ENCODE measurements at regions not wholly inside any gene's neighbourhood (a gene's known extent, or its start where the extent isn't known, plus 50 kb on each side); places are given as distances from the start of the nearest gene placed in this dataset.
A peak's percentile ranks its signal among the peaks of the same experiment; 100 is the strongest.

DNA sequence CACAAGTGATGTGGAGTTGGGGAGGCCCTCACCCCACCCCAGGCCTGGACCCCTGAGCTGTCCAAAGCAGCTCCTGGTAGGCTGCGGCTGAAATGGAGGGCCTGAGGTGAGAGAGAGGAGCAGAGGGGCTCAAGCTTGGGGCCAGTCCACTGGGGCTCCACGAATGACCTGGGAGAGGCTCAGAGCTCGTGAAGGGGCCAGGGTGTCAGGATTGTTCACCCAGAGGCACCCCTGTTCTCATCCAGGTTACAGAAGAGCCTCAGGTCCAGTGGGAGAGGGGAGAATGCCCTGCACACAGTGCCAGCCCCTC lies 102.2 kb upstream of the RET start:
- no peak for DNase-seq

DNA sequence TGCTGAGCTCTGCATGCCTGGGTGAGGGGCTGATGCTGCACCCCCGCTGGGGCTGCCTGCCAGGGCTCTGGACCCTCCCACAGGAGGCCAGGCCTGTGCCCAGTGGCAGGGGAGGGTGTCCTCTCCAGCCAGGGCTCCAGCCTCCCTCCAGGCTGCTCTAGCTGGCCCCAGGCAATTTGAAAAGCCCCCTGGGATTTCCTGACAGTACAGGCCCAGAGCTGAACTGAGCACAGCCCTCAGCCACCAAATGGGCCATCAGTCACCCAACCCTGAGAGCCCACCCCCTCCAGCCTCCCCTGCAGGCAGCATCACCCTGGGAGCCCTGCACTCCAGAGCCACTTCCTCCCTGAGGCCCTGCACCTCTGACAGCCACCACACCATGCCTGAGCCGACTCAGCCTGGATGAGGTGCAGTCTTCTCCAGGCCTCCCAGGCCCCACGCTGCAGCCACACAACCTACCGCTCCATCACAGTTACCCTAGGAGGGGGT lies 101.8 kb upstream of the RET start:
- DNase-seq: no peak

DNA sequence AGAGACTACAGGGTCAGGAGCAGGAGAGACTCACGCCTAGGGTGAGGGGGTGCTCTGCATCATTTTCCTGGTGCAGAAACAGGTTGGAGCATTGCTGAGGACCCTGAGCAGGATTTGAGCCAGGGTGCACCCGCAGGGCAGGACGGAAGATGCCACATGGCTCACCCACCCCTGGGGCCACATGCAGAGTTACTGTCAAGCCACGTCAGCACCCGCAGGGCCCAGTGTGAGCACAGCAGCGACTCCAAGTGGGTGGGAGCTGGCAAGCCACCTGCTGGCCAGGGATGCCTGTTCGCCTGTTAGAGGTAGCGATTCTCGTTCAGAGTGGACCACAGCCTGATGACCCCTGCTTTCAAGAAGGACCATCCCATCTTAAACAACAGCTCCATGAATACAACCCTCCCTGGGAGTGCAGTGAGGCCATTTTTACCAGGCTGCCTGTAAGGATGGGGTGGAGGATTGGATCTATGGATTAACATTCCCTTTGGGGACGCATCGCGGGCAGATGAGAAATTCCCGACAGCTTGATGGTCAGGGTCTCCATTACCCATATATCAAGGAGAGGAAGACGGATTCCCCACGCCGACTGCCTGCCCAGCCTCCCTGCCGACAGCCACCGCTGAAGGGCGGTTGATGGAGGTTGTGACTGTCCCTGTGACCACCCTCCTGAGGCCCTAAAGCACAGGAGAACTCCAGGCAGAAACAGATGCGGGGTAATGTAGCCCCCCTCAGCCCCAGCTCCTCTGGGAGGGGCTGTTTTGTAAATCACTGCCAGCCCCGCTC lies 101.1 kb upstream of the RET start:
- DNase-seq: no peak

DNA sequence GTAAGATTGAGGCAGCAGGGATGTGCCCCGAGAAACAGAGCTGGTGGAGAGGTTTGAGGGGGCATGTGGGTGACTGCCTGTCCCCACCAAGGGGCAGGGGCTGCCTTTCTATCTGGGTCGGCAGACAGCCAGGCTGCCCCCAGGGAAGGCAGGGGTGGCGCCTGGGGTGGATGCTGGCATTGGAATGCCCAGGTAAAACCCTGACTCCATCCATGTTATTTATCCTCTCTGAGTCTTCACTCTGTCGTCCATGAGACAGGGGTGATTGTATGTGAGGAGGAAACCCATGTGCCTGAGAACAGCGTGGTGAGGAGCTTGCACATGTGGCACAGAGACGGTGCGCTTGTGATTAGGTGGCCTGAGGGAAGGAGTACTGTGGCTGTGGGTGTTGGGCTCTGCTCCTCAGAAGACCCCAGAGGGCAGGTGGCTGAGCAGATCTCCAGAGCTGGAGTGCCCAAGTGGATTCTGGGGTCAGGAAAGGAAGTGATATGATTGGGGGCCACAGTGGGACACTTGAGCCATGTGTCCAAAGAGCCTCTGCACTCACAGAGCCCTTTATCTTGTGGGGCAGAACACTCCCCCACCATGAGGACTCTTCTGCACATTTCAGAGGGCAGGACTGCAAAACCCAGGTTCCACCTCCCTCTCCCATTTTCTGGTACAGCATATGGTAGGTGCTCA lies 100.4 kb upstream of the RET start:
- no peak for DNase-seq

DNA sequence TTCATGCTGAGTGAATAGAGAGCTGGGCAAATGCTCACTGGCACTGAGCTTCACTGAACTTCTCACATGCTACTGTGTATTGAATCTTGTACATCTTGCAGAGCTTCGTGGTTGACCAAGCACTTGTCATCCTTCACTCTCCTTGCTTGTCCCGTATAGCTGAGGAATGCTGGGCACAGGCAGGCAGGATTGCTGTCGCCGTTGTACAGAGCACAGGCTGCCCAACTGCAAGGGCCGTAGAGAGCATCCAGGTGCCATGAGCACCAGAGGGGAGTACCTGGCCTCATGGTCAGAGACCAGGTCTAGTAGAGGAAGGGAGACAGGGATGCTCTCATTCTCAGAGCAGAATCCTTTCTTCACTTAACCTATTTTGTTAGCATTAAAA lies 99.8 kb upstream of the RET start:
- no peak for DNase-seq

DNA sequence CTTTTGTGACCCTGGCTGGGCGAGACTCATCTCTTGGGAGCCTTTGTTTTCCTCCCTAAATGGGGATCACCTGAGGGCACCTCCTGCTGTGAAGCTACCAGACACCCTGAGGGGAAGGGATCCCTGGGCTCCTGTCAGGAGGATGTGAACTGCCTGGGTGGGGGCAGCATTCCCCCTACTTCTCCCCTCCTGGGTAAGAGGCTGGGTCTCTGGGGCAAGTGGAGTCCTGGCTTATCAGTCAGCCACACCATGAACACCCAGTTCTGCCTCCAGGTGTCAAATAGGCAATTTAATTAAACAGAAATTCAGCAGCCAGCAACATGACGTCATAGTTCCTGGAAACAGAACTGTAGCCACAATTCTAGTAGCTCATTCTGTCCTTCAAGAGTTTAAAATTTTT lies 97.7 kb upstream of the RET start:
- no peak for DNase-seq

DNA sequence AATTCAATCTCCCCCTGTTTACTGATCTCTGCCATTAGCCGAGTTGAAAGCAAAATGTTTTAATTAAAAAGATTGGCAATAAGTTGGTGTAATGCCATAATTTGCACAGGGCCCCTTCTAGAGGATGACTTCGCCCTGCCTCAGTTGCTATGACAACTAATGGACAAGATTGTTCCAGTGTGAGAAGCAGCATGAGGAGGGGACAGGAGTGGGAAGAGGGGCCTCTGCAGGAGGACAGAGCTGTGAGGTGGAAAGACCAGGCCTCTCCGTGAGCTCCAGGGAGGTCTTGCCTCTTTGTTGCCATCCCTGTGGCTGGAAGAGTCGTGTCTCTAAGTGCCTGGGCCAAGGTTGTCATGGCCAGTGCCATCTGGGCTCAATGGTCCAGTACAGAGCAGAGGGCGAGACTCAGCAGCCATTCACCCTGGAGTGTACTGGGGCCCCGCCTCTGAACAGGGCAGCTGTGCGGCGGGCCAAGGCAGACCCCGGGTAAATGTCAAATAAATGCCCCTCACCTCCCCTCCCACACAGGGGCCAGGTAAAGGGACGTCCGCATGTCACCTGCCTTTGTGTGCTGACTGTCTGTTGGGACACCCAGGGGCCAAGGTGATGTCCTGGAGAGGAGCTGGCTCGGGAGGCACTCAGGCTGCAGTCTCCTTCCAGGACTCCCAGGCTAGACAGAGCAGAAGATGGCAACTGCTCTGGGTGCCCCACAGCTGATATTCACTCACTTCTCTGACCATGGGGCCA lies 97.0 kb upstream of the RET start:
- peak; percentile 8 for DNase-seq

DNA sequence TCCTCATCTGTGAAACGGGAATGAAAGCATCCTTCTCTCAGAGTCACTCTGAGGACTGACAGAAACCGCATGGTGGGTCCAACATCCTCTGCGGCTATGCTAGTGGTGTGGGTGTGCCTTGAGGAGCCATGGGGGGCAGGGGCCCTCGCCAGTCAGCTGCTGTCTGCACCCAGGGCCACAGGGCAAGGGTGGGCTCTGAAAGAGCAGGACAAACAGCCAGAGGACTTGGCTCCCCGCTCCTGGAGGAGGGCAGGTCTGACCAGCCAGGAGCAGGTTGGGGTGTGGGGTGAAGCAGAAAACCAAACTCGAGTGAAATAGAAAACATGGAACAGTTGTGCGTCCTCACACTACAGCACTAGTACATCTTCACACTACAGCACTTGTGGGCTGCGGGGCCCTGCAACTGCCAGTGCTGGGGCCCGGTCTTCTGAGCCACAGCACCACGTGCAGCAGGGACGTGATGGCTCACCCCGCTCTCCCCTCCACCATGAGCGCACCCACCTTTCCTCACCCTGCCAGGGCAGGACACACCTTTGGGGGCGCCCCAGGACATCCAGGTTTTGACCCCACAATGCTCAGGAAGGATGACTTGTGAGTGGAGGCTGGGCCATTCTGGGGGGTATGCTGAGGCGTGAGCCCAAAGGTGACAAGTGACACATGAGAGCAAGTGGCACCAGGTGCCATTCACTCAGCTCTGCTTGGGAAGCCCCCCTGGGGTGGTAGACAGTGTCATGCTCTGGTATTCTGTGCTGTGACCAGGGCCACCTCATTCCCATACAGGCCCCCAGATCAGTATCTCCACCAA lies 96.1 kb upstream of the RET start:
- no peak for DNase-seq

DNA sequence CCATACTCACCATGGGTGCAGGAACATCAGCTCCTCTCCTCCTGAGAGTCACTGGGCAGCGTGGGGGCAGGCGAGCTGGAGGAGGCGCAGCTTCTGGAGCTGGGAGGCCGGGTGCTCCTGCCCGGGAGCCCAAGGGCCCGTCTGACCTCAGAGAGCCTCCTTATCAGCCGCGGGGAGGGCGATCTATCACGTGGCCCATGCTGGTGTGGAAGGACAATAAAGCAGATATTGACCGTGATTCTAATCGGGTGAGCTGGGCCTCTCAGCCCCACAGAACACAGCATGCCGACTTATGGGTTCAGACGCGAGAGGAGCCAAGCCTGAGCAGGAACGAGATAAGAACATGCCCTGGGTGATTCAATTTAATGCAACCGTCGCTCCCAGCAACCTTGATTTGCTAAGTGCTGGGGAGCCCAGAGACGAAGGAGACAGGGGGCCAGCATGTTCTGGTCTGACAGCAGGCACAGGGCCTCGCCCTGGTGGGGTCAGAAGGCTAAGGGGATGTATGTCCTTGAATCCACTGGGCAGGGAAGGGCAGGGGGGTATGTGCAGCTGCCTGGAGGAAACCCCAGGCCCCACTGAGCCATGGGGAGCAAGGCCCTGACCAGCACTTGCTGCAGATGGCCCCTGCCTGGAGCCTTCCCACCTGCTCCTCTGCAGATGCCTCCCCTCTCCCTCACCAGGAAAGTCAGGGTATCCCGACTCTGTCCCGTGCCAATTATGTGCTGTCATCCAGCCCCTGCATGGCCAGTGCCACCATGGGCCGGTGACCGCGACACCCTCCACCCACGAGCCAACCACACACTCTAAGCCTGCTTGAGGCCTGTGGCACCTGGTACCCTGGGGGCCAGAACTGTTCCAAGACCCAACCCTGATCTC lies 95.3 kb upstream of the RET start:
- no peak for DNase-seq

DNA sequence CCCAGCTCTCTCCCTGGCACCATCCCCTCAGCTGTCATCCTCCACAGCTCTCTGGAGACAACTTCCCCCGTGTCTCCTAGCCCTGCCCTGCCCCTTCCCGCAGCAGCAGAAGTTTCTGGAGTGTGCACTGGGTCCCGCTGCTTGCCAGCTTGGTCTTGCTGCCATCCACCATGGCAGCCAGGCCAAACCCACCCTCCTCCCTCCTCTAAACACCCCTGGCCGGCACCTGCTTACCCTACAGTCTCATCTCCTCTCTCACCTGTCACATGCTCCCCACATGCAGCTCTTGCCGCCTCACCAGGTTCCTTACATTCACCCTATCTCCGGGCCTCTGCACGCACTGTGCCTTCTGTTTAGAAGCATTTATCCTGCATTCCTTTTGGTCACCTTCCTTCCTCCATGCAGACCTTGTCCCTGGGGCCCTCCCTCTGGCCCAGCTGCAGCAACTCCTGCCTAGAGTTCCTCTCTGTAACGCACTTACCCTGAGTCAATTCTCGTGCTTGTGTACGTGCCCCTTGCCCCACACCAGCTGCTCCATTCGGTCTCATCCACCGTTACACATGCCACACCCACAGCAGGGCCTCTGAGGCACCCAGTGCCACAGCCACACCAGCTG lies 93.9 kb upstream of the RET start:
- no peak for DNase-seq

DNA sequence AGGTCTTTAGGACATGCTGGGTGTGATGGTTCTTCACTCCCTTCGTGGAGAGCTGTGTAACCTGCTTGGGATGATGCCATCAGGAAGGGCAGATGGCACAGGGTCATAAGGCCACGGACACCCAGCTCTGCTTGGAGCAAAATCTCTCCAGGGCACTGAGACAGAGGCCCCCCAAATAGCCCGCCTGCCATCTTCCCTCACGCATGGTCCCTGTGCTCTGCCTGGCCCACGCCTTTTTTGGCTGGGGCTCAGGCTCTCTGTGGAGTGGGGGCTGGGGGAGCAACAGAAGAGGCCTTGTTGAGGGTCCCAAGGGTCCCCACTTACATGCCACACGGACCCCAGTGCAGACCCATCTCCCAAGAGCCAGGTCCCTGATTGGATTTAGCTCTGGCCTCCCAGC lies 93.3 kb upstream of the RET start:
- DNase-seq: no peak

DNA sequence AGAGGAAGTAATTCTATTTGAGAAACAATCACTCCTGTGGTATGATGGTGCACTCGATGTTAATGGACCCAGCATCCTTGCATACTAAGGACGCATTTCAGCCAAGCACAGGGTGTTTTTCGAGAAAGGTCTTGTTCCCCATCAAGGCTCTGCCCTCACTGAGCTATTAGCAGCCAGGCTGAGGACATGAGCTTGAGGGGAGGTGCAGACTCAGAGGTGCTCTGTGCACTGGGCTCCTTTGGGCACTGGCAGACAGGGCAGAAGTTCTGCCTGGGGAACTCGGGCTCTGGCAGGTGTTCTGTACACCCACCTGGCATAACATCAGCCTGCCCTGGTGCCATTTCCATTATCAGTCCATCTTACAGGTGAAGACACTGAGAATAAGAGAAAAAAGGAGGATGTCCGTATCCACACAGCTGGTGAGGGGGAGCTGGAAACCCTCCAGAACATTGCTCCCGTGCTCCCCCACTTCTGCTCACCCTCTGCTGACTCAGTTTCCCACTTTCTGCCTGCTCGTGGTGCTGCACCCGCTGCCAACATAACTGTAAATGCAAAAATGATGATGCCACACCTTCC lies 92.7 kb upstream of the RET start:
- no peak for DNase-seq

DNA sequence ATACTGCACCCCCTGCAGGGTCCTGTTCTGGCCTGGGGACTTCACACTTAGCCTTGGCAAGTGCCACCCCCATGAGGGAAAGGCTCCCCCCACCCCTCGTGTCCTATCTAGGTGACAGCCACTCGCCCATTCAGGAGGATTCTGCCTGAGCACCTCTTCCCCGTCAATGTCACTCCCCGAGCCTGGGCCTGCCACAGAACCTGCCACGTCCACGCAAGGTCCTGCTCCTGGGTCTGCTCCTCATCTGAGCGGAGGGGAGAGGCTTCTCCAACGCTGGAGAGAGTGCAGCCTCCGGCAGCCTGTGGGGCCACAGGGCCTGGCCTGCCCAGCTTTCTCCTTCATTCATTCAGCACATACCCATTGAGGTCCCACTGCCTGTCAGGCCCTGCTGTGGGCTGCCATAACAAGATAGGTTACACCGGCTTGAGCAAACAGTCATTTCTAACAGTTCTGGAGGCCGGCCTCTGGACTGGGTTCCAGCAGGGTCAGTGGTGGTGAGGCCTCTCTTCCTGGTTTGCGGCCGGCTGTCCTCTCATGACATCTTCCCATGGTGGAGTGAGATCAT lies 92.0 kb upstream of the RET start:
- no peak for DNase-seq

DNA sequence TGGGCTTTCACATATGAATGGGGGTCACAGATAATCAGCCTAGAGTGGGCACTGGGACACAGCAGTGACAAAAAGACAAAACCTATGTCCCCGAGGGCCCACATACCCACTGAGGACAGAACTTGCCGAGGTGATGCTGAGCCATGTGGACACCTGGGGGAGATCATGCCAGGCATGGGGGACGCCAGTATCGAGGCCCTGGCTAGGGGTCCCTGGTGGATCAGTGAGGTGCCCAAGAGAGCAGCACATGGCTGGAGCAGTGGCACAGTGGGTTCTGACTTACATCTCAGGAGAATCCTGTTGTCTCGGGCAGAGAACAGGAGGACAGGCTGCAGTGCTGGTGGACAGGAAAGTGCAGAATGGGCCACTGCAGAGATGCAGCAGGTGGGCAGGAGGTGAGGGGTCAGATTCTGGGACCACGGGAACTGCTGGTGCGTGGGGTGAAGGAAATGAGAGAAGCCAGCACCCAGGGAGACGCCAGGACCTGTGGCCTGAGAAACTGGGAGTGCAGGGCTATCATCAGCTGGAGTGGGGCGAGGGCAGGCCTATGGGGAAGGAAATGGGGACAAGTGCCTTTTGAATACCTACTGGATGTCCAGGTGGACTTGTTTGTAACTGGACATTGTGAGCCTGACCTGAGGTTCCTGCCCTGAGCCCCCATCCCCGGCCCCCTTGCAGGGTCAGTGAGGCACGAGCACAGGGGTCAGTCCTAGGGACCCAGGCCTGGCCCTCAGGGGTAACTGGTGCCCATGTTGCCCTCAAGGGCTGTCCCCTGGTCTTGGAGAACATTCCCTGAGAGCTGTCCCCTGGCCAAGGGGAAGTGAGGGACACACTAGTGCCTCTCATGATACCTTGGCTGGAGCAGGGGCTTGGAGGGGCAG lies 91.2 kb upstream of the RET start:
- no peak for DNase-seq

DNA sequence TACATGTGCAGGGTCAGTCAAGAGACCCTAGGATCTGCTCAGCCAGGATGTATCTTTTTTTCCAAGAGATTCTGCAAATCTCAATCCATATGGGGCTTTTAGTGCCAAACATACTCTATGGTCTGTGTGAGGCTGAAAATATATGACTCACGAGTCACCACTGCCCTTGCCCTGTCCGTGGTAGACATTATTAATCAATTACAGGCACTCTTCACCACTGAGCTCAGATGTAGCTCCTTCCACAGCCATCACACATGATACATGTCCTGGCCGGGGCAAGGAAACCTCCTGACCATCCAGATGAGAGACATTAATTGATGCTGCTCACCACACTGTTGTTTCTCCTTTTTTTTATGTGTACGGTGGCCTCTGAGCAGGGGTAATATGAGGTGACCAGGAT lies 90.2 kb upstream of the RET start:
- DNase-seq: no peak

DNA sequence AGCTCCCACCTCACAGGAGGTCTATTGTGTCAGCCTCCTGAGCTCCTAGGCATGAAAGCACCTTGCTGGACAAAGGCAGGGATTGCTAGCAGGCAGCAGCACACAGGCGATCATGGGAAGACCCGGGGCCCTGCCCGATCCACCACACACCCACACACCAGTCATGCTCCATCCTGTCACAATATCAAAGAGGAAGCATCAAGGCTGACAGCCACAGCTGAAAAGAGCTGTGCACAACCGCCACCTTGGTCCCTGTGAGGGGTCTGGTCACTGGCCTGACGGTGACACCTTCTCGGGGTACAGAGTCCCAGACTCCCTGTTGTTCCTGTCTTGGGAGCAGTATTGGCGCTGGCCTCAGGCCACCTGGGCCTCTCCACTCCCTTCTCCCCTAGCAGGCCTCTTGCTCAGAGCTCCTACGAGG lies 89.7 kb upstream of the RET start:
- DNase-seq: no peak

DNA sequence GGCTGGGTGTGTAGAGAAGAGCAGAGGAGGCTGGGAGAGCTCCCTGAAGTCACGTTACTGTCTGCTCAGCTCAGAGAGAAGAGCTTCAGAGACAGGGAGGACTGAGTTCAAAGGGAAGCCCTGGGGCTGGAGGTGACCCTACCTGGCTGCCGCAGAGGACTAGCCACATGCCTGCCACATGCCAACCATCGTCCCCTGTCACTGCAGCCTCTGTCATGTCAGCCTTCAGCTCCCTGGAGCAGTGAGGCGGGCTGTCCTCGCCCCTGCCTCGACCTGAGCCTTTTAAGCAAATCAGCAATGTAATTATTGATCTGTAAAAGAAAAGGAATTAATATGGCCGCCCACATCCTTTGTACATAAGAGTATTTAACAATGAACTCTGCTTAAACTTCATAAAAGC lies 89.3 kb upstream of the RET start:
- DNase-seq: no peak

DNA sequence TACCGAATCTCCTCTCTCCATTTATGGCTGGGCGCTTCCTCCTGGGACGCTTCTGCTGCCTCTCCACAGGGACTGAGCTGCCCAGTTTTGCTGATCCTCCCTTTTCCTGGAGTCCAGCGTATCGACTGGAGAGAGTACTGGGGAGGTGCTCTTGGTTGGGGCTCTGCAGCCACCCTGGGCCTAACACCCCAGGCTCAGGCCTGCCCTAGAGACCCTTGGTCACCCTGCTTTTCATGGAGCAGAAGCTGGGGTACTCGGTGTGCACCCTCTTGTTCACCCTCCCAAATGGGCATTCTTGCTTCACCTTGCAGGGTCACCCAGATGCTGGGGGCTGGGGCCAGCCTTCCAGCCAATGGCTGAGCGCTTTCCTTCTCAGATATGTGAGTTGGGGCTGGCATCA lies 88.8 kb upstream of the RET start:
- DNase-seq: no peak

DNA sequence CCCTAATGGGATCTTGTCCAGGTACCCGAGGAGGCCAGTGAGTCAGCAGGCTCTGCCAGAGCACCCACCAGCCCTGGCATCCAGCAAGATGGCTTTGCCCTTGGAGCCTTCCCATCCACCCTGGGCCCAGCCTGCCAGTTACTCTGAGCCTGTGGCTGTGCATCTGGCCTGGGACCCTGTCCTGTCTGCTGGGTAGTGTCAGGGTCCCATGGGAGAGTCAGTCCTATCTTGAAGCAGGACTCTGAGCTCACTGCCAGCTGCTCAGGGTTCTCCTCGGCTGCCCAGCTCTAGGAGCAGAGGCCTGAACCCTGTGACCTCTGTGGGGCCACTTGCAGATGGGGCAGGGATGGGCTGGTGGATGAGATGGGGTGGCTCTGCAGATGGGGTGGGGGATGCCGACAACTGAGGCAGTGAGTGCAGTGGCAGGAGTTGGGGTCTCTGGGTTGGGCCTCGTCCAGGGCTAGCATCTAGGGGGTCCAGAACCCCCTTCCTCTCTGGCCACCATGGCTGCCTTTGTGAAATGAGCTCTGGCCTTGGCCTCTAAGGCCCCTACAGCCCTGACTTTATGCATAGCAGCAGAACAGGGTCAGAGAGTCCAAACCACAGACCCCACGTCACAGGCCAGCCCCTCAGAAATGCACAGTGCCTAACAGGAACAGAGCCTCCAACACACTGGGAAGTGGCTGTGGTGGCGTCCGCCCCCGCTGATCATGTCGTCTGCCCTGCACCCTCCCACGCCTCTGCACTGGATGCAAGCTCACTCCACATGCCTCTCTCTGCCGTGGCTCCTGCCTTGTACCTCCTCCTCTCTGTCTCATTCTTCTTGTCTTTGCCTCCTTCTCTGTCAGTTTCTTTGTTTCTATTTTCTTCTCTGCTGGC lies 88.1 kb upstream of the RET start:
- no peak for DNase-seq
